RCC 7860 (cell line): ENCODE measurements at regions not wholly inside any gene's neighbourhood (a gene's known extent, or its start where the extent isn't known, plus 50 kb on each side); places are given as distances from the start of the nearest gene placed in this dataset.

ENCODE experiments used
- DNase-seq: peaks from one replicate; pipeline ENCODE4 v3.0.0-alpha.2; 2015; ENCODE audit warnings: low spot score
- FAIRE-seq: peaks from 2 replicates; lab custom pipeline; 2012; peaks lifted over from hg19 to GRCh38; lab: Jason Lieb, UNC

DNA sequence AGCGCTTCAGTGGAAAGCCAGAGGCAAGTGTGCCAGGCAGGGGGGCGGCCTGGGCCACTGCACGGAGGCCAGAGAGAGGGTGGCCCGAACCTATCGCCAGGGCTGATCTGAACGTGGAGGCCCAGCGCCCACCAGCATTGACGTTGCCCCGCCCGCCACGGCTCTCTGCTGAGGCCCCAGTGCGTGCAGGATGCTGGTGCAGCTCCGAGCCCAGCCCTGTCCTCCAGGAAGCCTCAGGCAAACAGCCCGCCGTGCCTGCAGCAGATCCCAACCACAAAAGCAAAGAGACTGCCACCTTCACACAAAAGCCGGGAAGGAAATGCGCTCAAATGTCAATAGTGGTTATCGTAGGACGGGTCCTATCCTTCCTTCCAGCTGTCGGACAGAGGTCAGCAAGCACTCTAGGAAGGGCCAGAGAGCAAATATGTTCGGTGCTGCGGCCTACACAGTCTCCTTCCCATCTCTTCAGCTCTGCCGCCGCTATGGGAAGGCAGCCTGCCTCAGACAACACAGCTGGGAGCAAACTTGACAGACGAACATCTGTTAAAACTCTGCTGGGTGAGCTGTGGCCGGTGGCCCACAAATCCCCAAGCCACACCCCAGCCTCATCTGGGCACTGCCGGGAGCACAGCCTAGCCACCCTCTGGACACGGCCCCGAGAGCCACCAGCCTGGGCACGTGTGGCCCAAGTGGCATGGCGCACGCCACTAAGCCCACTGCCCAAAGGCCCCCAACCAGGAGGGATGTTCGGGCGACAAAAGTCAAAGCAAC, 146.2 kb downstream of the CRYBB2 start:
- FAIRE-seq (no peak), DNase-seq (no peak)

DNA sequence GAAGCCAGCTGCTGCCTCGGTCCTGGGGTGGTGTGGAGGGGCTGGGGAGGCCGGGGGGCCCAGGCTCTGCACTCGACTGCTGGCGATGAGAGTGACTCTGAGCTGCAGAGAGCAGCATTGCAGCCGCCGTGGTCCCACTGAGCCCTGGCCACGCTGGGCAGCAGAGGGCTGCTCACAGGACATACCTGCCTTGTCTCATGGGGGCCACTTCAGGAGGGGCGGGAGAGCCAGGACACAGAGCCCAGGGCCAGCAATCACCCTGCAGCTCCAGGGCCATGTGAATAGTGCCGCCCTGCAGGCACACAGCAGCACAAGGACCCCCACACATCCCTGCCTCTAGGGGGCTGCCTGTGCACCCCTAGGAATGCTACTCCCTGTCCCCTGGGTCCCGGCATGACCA, 147.0 kb downstream of the CRYBB2 start:
- FAIRE-seq (no peak), DNase-seq (no peak)

DNA sequence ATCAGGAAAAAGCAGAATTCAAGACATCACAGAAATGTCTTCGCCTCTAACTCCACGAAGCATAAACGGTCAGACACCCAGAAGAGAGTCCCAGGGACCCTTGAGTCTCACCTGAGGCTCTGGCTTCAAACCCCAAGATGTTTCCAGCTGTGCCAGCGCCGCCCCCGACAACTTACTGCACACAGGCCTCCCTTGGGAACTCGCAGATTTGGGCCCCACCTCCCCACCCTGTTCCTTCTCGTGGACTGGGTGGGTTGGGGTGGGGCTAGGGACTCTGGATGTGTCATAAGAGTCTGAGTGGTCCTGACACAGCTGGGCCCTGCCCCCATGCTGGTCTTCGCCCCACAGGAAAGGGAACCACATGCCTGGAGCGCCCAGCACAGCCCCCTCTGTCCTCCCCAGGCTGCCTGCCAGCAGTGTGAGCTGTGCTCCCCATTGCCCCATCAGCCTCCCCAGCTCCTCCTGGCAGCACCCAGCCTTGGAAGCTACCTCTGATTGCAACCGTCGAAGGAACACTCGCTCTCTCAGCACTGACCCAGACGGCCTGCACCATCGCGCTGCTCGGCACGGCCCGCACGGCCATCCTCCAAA, 147.5 kb downstream of the CRYBB2 start:
- no peak for DNase-seq
- no peak for FAIRE-seq

DNA sequence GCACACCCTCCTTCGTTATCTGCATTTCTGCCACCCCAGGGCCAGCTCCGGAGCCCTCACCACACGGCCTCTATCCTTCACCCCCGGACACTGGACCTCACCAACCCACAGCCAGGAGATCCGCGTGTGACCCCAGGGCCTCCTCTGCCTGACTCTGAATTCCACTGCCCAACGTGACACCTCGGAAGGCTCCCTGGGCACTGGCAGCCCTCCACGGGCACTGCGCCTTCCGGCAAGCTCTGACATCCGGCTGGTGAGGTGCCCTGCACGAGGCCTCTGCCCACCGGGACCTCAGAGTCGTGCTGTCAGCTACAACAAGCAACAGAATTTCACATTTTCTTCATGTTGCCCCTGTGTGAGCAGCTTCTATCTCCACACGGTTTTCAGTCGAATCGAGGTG, 148.3 kb downstream of the CRYBB2 start:
- DNase-seq (no peak), FAIRE-seq (no peak)

DNA sequence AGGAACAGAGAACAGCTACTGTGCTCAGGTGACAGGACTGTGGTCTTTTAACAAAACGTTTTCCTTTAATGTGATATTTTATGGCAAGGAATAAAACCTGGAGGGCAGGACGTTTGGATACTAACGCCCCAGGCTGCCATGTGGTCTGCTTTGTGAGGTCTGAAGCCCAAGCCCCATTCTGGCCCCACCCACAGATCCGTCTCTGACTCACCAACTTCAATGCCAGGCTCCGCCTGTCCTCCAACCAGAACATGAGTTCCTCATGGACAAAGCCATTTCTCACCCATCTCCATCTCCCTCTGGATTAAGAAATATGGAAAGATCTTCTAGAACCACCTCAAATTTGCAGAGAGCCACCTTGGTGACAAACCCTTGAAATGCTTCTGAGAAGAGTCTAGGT, 148.8 kb downstream of the CRYBB2 start:
- FAIRE-seq (no peak), DNase-seq (no peak)

DNA sequence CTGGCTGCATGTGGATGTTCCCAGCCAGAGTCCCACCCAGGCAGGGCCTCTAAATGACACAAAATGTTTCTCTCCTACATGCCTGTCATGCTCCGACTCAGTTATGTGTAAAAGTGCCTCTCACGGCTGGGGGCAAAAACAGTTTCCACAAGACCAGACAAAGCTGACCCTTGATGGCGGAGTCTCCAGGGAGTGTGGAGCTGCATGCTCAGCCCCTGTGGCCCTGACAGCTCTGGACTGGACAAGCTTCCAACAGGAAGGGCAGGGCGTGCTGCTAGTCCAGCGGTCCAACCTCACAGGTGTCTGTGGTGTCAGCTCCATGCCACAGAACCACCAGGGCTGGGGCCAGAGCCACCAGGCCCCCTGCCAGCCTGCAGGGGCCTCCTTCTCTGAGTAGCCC, 149.6 kb downstream of the CRYBB2 start:
- DNase-seq (no peak), FAIRE-seq (no peak)

DNA sequence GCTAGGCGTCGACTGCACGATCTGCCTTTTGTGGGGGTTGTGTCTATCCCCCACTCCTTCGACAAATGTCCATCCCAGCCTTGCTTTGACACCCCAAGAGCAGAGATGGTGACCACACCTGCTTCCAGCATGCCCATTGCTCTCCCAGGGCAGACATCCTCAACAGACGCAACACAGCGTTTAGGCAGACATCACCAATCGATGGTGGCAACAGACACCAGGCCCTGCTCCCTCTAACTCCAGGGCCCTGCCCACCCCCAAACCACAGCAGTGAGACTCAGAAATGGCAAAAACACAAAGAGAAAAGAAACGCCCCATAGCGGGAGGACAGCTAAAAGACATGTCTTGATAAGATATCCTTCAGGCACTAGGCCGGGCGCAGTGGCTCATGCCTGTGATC, 150.9 kb downstream of the CRYBB2 start:
- FAIRE-seq = no peak
- DNase-seq = no peak

DNA sequence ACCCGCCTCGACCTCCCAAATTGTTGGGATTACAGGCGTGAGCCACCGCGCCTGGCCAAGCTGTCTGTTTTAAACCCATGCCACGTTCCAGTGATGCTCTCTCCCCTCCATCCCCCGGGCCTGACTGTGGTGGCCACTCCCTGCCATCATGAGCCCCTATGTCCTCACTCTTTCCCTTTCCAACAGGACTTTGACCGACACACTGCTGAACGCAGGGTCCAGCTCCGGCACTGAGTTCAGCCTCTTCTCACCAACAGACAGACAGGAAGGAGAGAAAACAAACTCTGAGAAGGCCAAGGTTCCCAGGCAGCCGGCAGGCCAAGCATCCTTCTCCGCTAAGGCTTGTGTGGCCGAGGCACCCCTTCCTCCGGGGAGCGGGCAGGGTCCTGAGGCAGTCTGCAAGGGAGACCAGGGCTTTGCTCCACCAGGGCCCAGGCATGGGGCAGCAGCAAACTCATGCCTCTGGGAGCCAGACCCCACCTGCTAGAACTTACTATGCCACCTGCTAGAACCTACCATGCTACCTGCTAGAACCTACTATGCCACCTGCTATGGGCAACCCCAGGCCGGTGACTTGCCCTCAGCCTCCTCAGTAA, 152.7 kb downstream of the CRYBB2 start:
- no peak for FAIRE-seq
- no peak for DNase-seq

DNA sequence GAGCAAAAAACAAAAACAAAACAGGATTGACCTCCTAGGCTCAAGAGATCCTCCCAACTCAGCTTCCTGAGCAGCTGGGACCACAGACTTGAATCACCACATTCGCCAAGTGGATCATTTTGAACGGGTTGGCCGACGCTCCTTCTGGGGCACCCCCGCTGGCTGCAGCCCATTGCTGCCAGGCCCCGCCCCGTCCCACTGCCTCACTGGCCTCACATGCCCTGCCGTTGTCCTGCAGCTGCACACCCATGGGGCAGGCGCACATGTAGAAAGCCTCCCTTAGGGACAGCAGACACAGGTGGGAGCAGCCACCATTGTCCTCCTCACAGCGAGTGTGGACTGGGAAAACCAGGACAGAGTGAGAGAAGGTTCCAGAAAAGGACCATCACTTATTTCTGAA, 154.5 kb downstream of the CRYBB2 start:
- DNase-seq (no peak), FAIRE-seq (no peak)

DNA sequence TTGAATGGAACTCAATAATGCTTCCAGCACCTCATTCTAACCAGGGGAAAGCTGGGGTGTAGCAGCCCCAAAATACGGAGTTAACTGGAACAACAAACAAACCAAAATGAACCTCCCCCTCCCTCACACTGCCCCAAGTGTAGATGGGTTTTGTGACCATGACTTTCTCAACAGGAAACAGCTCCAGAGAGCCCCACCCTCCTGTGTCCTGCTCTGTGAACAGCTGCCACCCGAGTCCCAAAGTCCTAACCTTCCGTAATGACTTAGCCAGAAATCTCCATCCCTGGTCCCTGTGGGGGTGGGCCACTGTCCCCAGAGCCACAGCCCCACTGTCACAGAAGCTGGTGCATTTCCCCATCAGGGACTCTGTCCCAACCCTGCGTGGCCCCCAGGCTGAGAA, 155.4 kb downstream of the CRYBB2 start:
- DNase-seq (no peak), FAIRE-seq (no peak)

DNA sequence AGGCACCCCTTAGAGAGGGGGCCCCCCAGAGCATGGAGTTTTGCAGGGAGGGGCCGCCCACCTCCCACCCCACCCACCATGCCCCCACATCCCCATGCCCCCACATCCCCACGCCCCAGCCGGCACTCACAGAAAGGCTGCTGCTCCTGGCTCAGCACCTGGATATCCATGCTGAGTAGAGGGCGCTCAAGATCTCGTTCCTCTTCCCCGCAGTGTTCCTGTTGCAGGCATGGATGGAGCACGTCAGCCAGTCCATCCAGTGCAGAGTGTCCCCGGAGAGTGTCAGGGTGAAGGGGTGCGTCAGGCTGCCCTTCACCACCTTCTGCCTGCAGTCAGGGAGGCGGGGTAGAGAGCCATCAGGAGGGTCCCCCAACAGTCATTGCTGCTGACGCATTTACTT, 156.2 kb downstream of the CRYBB2 start:
- FAIRE-seq (no peak), DNase-seq (no peak)

DNA sequence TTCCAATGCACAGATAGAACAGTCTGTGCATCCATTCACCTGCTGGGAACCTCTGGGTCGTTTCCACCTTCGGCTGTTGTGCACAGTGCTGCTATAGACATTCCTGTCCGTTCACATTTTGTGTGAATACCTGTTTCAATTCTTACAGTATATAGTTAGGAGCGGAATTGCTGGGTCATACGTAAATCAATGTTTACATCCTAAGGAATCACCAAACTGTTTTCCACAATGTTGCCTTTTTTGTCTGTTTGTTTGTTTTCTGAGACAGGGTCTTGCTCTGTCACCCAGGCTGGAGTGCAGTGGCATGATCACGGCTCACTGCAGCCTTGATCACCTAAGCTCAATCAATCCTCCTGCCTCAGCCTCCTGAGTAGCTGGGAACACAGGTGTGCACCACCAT, 158.3 kb downstream of the CRYBB2 start:
- FAIRE-seq (no peak), DNase-seq (no peak)

DNA sequence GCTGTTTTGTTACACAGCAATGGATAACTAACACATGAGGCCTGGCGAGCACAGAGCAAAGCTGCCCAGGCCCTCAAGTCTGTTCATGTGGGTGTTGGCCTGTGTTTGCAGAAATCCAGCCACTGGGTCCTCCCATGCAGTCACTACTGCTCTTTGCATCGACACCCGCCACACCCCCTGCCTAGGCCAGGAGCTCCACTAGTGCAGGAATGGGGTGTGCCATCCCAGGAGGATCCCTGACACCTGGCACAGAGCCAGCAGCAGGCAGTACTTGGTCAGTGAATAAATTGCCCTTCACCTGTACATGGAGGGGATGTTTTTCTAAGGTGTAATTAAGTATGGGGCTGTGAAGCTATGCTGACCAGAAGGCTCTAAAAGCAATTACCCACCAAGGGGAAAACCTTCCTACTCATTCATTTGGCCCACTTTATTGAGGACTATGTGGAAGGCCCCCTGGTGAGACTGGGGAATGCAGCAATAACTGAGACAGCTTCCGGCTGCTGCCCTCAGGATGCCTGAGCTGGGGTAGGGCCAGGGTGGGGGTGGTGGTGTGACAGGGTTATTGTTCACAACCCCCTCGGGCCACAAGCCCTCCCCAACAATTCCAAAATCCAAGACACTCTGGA, 160.8 kb downstream of the CRYBB2 start:
- FAIRE-seq = no peak

DNA sequence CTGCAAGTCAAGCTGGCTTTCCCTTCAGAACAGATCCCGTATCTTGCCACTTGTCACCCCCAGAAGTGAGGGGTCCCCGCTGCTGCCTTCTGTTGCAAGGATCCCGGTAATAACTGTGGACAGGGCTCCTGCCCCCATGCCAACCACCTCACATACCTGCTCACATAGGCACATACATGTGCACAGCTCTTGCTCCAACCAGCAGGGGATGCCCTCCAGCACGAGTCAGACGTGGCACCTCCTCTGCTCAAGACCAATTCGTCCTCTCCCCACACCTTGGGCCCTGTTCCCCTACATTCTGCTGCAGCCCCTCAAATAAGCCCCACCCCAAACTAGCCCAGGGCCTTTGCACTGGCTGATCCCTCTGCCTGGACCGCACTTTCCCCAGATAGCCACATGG, 163.3 kb downstream of the CRYBB2 start:
- no peak for DNase-seq

More for the DNA sequence above, 160.8 kb downstream of the CRYBB2 start:
- no peak for DNase-seq

DNA sequence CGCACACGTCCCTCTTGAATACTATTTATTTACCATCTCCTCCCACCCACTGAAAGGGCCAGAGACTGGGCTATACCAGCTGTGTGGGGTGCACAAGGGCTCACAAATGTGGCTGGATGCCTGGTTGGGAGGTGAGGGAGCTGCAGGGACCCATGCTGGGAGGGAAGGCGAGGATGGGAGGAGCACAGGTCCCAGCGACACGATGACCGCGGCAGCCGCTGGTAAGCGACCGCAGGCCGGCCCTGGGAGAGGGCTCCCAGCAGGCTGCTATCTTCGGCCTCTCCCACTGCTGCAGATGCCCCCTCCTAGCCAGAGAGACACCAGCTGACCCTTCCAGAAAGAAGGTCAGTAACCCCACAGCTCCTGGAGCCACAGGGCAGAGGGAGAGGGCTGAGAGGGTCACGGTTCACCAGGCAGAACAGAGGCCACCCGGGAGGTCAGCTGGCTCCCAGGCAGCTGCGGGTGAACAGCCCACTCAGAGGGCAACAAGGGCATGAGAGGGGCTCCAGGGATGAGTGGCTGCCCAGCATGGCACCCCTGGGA, 163.9 kb downstream of the CRYBB2 start:
- DNase-seq = no peak
- no peak for FAIRE-seq

More for the DNA sequence above, 163.3 kb downstream of the CRYBB2 start:
- no peak for FAIRE-seq

DNA sequence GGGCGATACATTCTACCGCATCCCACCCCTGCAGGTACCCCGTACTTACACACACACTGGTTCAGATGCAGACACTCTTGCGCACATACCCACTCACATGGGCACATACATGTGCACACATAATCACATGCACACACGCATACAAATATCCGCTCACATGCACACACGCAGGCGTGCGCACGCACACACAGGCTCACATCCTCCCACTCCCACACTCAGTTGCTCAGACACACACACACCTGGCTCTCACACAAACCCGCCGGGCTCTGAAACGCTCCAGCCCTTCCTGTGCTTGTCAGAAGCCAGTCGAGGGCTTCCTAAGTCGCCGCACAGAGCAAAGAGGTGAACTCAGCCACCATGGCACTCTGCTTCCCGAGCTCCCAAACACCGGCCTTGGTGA, 164.5 kb downstream of the CRYBB2 start:
- DNase-seq (no peak), FAIRE-seq (no peak)

DNA sequence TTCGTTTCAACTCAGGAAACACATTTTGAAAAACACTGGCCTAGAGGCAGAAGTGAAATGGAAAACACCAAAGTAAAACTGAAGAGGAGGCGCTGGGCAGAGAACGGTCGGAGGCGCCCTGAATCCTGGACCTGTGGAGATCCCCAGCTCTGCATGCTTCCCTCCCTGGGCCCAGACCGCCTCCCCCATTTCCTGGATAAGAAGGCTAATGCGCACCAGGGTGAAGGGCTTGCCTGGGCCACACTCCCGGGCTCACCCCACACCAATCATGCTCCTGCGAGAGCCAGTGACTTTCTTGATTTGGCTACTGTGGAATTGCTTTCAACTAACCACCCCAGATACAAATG, 167.1 kb downstream of the CRYBB2 start:
- FAIRE-seq = no peak
- DNase-seq = no peak

DNA sequence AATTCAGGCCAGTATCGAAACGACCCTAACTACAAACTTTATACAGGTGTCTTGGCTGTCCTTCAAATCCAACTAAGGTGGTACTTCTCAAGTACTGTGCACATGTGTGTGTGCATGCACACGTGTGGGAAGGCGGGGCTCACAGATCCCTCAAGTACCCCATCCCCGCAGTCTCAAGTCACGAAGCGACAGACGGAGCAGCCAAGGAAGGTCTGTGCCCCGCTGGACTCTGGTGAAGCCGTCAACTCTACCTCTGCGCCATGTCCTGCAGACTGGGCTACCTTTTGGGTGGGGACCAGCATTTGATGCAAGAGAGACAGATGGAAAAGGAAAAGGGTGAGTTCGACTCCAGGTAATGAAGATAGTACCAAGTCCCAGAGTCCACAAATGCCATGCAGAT, 169.0 kb downstream of the CRYBB2 start:
- no peak for FAIRE-seq
- DNase-seq = no peak

DNA sequence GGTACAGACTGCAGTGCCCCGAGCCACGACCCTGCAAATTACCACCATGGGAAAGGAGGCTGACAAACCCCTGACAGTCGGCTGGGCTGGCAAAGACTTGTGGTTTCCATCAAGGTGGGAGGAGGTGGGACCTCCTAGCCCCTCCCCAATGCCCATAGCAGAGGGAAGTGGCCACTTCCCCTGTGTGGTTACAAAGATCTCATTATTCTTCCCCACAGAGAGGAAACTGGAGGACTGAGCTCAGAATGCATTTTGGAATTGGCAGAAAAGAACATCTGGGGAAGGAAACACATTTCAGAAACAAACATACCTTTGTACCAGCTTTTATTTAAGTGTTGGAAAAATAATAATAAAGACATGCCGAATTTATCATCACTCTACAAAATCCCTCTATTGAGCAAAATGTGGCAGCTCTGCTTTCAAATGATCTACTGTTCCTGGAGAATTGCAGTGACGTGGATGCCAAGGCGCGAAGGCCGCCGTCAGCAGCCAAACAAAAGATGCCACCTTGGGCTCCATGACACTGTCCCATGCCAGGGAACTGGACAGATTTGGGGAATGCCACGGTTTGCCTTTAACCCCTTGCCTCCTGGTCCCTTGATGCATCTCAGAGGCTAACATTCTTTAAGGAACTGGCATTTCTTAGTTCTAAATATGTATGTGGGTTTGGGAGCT, 169.6 kb downstream of the CRYBB2 start:
- no peak for FAIRE-seq

DNA sequence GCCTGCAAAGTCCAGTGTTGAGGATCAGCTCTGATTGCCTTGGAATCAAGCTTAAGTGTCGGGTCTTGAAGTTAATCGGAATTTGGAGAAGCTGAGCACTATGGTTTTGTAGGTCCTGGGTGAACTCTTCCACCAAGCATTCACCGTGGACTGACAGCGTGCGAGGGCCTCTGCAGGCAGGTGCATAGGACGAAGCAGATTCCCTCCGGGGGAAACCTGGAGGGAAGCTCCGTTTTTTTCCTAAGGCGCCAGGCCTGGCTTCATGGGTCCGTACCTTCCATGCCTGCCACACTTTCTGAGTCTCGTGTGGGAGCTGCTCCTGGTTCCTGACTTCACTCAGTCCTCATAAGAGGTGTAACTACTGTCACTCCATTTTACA, 170.1 kb downstream of the CRYBB2 start:
- DNase-seq = no peak
- FAIRE-seq = no peak

More for the DNA sequence above, 169.6 kb downstream of the CRYBB2 start:
- DNase-seq = no peak
